UCSD-AML1 (cell line): ENCODE measurements at regions not wholly inside any gene's neighbourhood (a gene's known extent, or its start where the extent isn't known, plus 50 kb on each side); places are given as distances from the start of the nearest gene placed in this dataset.

Experiments used
- DNase-seq: peaks from one replicate; lab custom pipeline; 2025; ENCODE audit not compliant: unreplicated experiment; lab: John Stamatoyannopoulos, UW

GRCh38 chr4:139611391-139611790 is 54.2 kb upstream of the MGST2 start:
- DNase-seq, result no peak

DNA sequence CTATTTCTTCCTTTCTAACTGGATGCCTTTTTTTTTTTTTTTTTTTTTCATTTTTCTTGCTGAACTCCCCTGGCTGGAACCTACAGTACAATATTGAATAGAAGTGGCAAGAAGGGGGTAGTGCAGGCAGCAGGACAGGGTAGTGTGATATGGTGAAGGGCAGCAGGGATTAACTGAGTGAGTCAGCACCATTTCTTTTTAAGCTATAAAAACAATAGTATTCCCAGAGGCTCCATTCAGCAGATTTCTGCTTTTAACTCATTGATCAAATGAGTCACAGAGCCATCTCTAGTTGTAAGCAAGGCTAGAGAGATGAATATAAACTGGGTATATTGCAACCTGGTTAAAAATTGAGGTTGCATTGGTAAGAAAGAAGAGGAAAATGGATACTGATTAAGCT is 53.6 kb upstream of the SETD7 start:
- no peak for DNase-seq

DNA sequence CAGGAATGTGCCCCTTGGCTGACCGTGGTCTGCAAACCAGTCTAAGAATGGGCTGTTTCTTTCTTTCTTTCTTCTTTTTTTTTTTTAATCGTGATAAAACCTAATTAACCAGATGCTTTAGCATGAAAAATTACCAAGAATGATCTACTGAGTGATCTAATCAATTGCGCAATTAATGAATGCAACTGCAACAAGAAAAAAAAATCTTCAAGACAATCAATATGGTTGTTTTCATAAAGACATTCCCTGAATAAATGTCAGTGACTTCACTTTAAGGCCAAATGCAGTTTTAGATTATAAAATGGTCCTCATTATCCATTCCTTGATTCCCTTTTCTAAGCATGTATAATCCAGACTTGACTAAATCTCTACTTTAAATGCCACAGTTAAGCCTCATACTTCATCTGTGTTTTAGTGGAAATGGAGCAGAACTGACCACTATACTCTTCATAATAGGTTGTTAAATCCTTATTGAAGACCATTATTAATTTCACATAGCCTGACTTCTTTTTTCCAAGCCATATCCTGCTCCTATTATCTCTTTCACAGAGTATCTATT is 51.6 kb upstream of the SETD7 start:
- DNase-seq, result no peak

DNA sequence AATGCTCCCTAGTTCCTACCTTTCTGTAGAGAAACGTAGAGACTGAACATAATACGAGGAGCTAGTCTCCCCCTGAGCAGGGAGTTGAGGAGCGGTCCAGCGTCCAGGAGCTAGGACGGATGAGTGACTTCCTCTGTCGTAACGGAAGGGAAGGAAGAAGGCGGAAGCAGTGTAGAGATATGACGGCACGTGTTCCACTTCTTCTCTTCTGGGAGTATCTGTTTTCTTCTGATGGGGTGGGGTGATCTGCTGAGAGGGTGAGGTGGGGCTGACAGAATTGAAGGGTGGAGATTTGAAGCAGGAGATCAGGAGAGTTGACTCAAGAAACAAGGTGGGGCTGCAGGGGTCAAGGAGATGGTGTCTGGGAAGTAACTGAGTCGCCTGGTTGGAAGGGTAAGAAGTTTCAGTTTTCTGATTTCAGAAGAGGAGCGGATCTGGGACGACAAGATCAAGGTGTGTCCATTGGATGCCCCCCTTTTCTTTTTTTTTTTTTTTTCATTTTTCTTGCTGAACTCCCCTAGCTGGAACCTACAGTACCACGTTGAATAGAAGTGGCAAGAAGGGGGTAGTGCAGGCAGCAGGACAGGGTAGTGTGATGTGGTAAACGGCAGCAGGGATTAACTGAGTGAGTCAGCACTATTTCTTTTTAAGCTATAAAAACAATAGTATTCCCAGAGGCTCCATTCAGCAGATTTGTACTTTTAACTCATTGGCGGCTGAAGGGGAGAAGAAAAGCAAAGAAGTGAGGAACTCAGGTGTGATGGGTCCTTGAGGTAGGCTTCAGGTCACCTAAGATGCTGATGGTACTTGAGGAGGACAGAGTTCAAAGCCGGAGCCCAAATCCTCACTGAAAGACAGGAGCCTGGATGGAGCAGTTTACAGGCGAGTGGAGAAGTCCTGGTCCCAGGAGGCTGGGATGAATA is 50.8 kb upstream of the SETD7 start:
- DNase-seq, result peak; percentile 24

GRCh38 chr4:139606103-139606502 is 50.1 kb upstream of the SETD7 start:
- DNase-seq, result no peak
